ENCODE measurements at regions not wholly inside any gene's neighbourhood (a gene's known extent, or its start where the extent isn't known, plus 50 kb on each side); places are given as distances from the start of the nearest gene placed in this dataset.

GRCh38 chr10:110355141-110355831 lies 50.6 kb upstream of the SMNDC1 start:
- no peak for DNase-seq (ENCODE audit: low read depth in 3 of 3, low spot score in 1 of 3)

DNA sequence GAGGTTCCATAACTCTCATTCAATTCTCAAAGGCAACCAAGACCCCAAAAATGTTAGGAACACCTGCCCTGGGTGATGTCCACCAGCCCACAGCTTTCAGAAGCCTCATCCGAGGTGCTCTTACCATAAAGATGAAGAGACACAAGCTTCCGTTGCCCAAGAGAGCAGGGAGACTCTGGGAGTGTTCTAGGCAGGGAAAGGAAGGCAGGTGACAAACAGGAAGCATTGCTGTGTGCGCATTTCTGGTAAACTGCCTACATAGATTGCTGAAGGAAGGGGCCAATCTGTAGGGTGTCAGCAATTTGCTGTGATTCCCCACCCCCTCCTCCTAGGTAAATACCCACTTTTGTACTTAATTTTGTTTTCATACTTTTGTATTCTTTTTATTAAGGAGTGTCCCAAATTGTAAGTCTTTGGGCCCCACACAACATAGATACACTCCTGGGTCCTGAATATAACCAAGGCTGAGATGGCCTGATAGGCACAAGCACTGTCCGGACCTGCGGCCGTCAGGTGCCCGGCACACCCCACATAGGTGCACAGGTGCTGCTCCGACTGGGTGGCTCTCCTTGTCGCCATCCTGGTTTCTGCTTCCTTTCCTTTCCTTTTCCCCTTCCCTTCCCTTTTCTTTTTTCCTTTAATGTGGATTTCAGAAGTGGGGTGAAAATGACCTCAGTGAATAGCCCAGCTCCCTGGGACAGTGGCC lies 51.4 kb upstream of the SMNDC1 start:
- no peak for DNase-seq (ENCODE audit: low read depth in 3 of 3, low spot score in 1 of 3)

DNA sequence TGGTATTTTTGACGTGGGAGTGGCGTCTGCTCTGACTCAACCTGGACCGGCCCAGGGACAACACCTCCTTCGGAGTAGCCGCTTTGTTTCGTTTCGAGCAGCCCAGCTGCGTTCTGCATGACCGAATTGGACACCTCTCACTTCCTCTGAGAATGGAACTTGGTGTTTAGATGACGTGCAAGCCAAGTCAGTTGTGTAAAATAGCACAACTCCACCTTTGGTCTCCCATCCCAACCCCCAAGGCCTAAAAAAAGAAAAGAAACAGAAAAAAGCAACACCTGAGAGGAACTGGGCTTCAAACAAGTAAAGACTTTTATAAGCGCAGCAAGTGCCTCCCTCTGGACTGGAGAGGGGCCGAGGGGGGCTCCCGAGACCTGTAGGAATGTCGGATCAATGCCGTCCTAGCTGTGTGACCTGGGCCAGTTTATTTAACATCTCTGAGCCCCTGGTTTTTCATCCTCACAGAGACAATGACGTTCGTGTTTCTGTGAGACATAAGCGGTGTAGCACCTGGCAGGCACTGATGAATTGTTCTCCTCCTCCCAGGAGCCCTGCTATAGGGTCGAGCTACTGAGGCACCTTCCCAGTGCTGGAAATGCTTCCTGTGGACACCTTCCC lies 52.0 kb upstream of the SMNDC1 start:
- peak in 1 of 3 donors; percentile 39 for DNase-seq (ENCODE audit: low read depth in 3 of 3, low spot score in 1 of 3)

- peak in 2 of 3 donors; percentile 34 to 46 for DNase-seq (ENCODE audit: low read depth in 3 of 3, low spot score in 1 of 3)
Measured at GRCh38 chr10:110357252-110357780, 52.6 kb upstream of the SMNDC1 start.

- no peak for DNase-seq (ENCODE audit: low read depth in 3 of 3, low spot score in 1 of 3)
Measured at GRCh38 chr10:110357871-110358270, 53.2 kb upstream of the SMNDC1 start.

DNA sequence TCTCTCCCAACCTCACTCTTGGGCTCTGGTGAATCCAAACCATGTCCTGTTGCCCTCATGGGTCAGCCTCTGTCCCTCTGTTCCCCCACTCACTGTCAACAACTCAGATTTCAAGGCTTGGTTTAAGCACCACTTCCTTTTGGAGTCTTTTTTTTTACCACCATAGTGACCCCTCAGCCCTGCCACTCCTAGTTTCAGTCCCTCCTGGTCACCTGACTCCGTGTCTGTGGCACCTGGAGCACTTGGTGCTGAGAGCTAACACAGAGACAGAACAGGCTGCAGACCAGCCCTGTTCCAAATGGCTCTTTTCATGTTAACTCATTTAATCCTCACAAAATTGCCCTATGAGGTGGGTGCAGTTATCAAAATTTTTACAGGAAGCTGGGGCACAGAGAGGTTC lies 53.6 kb upstream of the SMNDC1 start:
- no peak for DNase-seq (ENCODE audit: low read depth in 3 of 3, low spot score in 1 of 3)

DNA sequence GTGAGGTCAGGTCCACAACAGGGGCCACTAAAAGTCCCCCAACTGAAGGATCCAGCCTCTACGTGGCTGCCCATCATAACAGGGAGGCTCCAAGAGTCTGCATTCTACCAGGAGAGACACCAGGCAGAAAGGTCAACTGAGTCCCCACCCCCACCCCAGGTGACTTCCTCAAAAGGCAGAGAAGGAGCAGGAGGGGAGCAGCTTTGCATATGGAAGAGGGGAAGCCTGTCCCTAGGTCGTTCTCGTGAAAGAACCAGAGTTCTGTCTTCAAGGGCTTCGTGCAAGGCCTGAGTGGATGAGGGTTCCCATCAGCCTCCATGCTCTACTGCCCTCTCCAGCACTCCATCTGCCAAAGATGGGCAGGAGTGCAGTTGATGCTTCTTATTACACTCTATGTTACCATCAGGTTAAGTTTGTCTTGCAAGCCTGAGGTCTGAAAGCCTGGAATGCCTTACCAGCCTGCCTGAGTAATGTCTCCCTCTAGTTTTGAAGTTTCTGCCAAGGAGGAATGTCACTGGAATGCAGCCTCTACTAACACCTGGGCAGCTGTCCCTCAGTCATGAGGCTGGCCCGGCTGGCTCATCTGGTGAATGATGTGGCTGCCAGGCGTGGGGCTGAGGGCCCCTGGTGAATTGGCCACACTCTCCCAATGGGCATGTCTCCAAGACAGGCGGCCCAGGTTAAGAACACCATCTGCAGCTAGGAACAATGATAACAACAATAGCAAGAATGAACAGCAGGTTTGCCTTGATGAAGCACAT lies 54.3 kb upstream of the SMNDC1 start:
- DNase-seq (ENCODE audit: low read depth in 3 of 3, low spot score in 1 of 3): no peak

DNA sequence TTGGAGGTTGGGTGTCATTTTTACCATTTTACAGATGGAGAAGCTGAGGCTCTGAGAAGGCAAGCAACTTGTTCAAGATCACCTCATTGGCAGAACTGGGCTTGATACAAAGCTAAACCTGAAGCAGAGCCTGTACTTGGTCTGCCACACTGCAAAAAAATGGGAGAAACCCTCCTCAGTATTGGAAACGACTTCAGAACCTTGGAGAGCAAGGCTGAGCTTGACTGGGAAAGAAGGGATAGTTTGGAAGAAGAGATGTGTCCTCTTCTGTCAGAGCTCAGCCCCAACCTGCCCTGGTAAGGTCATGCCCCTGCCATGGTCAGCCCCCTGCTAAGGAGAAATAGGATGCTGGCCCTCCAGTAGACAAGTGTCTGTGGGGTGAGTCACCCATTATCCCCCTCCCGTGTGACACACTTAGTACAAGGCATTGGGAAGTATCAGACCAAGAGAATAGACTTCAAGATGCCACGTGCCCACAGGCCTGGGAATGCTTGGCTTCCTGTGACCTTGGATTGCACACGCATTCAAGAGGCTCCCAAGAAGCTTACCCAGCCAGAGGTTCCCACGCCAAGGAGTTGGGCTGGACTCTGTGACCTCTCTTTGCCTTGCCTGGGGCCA lies 56.2 kb upstream of the SMNDC1 start:
- DNase-seq (ENCODE audit: low read depth in 3 of 3, low spot score in 1 of 3): no peak

DNA sequence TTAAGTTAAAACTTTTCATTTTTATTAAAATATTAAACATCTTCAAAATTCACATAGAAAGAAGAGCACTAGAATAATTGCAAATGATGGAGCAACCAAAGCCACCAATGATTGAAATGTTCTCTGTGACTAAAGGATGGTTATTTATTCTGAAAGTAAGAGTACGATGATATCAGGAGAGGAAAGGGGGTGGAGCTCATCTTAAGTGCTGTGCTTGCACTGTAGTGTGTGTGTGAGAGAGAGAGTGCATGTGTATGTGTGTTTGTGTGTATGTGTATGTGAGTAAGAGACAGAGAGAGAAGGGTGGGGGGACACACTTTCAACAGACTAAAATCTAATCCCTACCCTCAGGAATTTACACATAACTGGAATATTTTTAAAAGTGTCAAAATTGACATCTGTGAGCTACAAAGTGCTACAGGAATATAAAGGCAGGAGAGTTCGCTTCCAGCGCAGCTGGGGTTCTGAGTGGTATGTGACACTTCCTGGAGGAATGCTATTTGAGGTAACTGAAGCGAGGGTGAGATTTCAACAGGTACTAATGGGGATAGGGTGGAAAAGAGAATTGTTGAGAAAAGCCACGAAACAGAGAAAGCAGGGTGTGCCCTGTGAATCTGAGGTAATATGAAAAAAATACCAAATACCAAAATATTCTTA lies 57.2 kb upstream of the SMNDC1 start:
- no peak for DNase-seq (ENCODE audit: low read depth in 3 of 3, low spot score in 1 of 3)

DNA sequence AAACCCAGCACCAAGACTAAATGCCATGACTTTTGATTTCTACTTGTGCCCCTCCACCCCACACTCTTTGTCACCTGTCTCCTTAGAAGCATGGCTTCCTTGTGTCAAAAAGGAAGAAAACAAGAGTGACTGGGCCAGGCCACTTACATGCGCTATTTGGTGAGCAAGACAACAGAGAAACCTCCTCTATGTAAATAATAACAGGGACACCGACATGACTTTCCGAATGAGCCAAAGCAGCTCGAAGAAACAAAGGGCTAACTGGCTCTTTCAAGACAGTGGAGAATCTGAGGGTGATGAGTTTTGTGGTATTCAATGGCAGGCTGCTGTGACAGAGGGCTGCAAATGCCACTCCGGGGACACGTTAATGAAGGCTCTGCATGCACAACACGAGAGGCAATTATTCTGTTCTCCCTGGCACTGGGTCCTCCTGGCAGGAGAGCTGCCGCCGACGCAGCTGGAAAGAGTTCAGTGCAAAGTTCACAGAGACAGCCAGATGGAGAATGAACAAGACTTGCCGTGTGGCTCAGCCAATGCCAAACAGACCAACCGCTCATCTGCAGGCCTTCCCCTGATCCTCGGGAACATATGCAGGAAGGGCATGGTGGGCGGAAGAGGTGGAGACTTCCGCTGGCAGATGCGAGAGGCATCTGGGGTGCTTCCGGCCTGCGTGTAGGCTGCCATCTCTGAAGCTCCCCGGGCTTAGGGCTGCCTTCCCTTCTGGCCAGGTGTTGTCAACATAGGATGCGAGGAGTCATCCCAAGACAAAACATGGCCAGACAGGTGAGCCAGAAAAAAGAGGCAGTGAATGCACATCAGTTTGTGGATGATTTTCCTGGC lies 59.1 kb upstream of the SMNDC1 start:
- no peak for DNase-seq (ENCODE audit: low read depth in 3 of 3, low spot score in 1 of 3)

DNA sequence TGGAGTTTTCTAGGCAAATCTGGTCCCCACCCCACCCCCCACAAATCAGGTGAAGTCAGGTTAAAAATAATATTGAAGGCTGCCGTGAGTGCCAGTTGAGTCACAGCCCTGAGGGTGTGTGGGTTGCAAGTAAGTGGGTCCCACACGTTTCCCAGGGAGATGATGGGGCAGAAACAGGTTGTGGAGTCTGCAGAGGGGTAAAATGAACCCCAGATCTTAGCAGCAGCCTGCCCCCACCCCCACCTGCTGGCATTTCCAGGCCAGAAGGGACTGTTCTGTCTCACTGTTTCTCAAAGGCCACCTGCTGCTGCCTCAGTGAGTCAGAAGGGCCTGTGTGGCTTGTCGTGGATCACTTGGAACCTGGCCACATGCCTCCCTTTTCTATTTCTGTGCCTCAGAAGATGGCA lies 59.8 kb upstream of the SMNDC1 start:
- DNase-seq (ENCODE audit: low read depth in 3 of 3, low spot score in 1 of 3): peak in 1 of 3 donors; percentile 39

DNA sequence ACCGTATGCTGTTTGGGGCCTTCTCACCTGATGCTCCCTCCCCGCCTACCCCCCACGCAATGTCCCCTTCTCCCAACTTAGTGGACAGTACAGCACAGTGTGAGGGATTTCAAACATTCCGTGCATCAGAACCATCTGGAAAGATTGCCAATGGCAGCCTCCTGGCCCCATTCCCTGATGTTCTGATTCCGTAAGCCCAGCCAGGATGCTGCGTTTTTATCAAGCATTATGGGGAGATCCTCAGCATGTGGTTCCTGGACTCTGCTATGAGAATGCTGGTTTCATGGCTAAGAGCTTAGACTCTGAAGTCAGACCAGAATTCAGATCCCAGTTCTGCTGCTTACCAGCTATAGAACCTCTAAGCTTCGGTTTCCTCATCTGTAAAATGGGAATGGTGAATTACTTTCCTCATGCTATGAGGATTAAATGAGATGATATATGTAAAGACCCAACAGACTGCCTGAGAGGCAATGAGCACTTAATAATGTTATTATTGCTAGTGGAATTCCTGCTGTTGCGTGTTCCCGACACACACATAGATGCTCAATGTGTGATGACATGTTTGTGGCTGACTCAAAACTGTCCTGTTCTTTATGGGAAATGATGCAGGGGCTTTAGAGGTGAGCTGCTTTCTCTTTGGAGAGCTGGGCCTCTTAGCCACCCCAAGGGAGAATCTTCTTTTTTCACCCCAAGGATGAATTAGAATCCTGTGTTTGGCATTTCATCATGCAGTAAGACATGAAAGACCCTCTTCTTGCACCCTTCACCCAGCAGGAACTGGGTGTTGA lies 60.8 kb upstream of the SMNDC1 start:
- no peak for DNase-seq (ENCODE audit: low read depth in 3 of 3, low spot score in 1 of 3)

- DNase-seq (ENCODE audit: low read depth in 3 of 3, low spot score in 1 of 3): no peak
Measured at GRCh38 chr10:110366635-110367034, 61.9 kb upstream of the SMNDC1 start.

DNA sequence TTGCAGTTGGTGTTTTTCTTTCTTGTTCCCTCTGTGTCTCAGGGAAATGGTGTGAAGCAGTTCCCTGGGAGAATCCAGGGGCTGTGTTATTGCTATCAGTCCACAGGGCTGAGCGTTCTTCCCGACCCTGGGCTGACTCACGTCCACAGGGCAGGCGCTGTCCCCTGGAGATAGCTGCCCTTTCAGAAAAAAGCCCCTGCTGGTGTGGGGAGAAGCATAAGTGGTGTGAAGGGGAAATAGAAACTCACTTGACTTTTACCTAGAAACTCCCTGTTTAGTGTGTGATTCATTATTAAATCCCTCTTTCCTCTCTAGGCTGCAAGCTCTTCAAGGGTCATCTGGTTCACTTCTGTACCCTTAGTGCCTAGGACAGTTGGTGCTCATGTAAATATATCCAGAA lies 63.3 kb upstream of the SMNDC1 start:
- DNase-seq (ENCODE audit: low read depth in 3 of 3, low spot score in 1 of 3): no peak

DNA sequence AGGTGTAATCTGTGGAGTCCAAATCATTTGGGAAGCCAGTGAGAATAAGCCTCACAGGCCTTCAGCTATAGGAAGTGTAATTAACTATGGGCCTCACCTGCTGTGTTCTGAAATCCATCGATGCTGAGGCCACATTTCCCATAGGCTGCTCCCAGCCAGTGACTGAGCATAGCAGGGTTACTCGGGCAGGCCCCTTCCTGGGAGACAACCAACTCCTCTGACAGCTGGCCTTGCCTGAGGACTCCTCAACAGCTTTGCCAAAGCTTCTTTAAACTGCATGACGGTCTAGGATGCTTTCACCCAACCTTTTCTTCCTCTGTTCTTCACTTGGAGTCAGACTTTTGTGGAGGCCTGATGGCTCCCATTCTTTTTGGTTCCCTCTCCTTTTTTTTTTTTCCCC lies 63.8 kb upstream of the SMNDC1 start:
- no peak for DNase-seq (ENCODE audit: low read depth in 3 of 3, low spot score in 1 of 3)

- no peak for DNase-seq (ENCODE audit: low read depth in 3 of 3, low spot score in 1 of 3)
Measured at GRCh38 chr10:110370006-110370405, 65.3 kb upstream of the SMNDC1 start.

DNA sequence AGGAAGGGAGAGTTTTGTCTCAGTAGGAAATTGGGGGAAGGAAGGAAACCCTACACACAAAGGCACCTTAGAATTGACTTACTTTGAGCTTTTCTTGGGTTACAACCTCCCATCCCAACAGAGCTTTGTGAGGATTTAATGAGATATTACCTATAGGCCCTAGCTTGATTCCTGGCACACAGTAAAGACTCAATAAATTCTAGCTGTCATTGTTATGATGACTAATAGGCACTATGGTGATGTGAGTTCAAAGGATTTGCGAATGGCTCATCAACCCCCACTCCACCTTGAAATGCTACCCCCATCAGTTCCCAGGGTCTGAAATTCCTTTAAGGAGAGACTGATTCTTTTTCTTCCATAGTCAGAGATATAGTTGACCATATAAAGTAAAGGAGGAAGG lies 67.9 kb upstream of the SMNDC1 start:
- no peak for DNase-seq (ENCODE audit: low read depth in 3 of 3, low spot score in 1 of 3)

- DNase-seq (ENCODE audit: low read depth in 3 of 3, low spot score in 1 of 3): no peak
Measured at GRCh38 chr10:110373059-110373458, 68.3 kb upstream of the SMNDC1 start.

All from stimulated activated CD4-positive, alpha-beta T cell treated with anti-CD3 and anti-CD28 coated beads, TNF-alpha, amount 100 ng/mL, for 1 hour (primary cell).